Neuron (in vitro differentiated cells): ENCODE measurements at regions not wholly inside any gene's neighbourhood (a gene's known extent, or its start where the extent isn't known, plus 50 kb on each side); places are given as distances from the start of the nearest gene placed in this dataset.

Source experiments
- H2AFZ ChIP-seq: one replicate; pipeline ENCODE4 v1.6.1; 2013; ENCODE audit warnings: low read depth, mild to moderate bottlenecking, inconsistent platforms, low read length, moderate library complexity
- H3K27me3 ChIP-seq: one replicate; pipeline ENCODE4 v1.6.1; 2013; ENCODE audit warnings: low read length; ENCODE audit not compliant: insufficient read depth
- H3K36me3 ChIP-seq: one replicate; pipeline ENCODE4 v1.6.1; 2013; ENCODE audit warnings: low read length; ENCODE audit not compliant: insufficient read depth
- H3K4me1 ChIP-seq: one replicate; pipeline ENCODE4 v1.6.1; 2013; ENCODE audit warnings: low read length; ENCODE audit not compliant: insufficient read depth
- H3K4me3 ChIP-seq: 2 replicates; pipeline ENCODE4 v1.5.1; 2013; ENCODE audit warnings: mild to moderate bottlenecking, low read length, moderate library complexity
- H3K9me3 ChIP-seq: one replicate; pipeline ENCODE4 v1.6.1; 2013; ENCODE audit warnings: low read length

- H2AFZ ChIP-seq: no peak overlapping the region
- no peak overlapping the region for H3K4me3 ChIP-seq
- no peaks in the 10 kb centered on the region for H3K9me3 ChIP-seq
- no peaks in the 10 kb centered on the region for H3K36me3 ChIP-seq
- H3K4me1 ChIP-seq: no peaks in the 10 kb centered on the region
- H3K27me3 ChIP-seq: no peaks in the 10 kb centered on the region
Measured at GRCh38 chr17:33811984-33812577, 443.0 kb upstream of the CCL2 start.

- no peaks in the 10 kb centered on the region for H3K9me3 ChIP-seq
- no peaks in the 10 kb centered on the region for H3K27me3 ChIP-seq
- no peaks in the 10 kb centered on the region for H3K4me1 ChIP-seq
- H3K4me3 ChIP-seq: no peak overlapping the region
- no peak overlapping the region for H2AFZ ChIP-seq
- H3K36me3 ChIP-seq: no peaks in the 10 kb centered on the region
Measured at GRCh38 chr17:33814852-33815251, 440.2 kb upstream of the CCL2 start.

- H3K27me3 ChIP-seq: no peaks in the 10 kb centered on the region
- H3K4me1 ChIP-seq: no peaks in the 10 kb centered on the region
- no peak overlapping the region for H3K4me3 ChIP-seq
- H2AFZ ChIP-seq: no peak overlapping the region
- no peaks in the 10 kb centered on the region for H3K9me3 ChIP-seq
- H3K36me3 ChIP-seq: no peaks in the 10 kb centered on the region
Measured at GRCh38 chr17:33816036-33816435, 439.0 kb upstream of the CCL2 start.

GRCh38 chr17:33816842-33817617 lies 438.1 kb upstream of the CCL2 start:
- no peak overlapping the region for H2AFZ ChIP-seq

GRCh38 chr17:33819539-33819938 lies 435.5 kb upstream of the CCL2 start:
- no peaks in the 10 kb centered on the region for H3K36me3 ChIP-seq
- H3K4me1 ChIP-seq: no peaks in the 10 kb centered on the region
- no peaks in the 10 kb centered on the region for H3K27me3 ChIP-seq
- no peaks in the 10 kb centered on the region for H3K9me3 ChIP-seq
- no peak overlapping the region for H3K4me3 ChIP-seq
- no peak overlapping the region for H2AFZ ChIP-seq

More at GRCh38 chr17:33816842-33817617, 438.1 kb upstream of the CCL2 start:
- H3K4me3 ChIP-seq: no peak overlapping the region
- no peaks in the 10 kb centered on the region for H3K27me3 ChIP-seq
- no peaks in the 10 kb centered on the region for H3K36me3 ChIP-seq
- no peaks in the 10 kb centered on the region for H3K4me1 ChIP-seq
- no peaks in the 10 kb centered on the region for H3K9me3 ChIP-seq

- H3K27me3 ChIP-seq: no peaks in the 10 kb centered on the region
- no peaks in the 10 kb centered on the region for H3K4me1 ChIP-seq
- H2AFZ ChIP-seq: no peak overlapping the region
- H3K4me3 ChIP-seq: no peak overlapping the region
- H3K9me3 ChIP-seq: no peaks in the 10 kb centered on the region
- H3K36me3 ChIP-seq: no peaks in the 10 kb centered on the region
Measured at GRCh38 chr17:33832262-33832661, 422.8 kb upstream of the CCL2 start.

GRCh38 chr17:33837281-33837680 lies 417.8 kb upstream of the CCL2 start:
- no peaks in the 10 kb centered on the region for H3K27me3 ChIP-seq
- H3K4me1 ChIP-seq: no peaks in the 10 kb centered on the region
- H3K9me3 ChIP-seq: no peaks in the 10 kb centered on the region
- H3K36me3 ChIP-seq: no peaks in the 10 kb centered on the region
- H2AFZ ChIP-seq: no peak overlapping the region
- no peak overlapping the region for H3K4me3 ChIP-seq

- Histone ChIP-seq H3K9me3 (no peaks in the 10 kb centered on the region), H3K36me3 (no peaks in the 10 kb centered on the region), H2AFZ (no peak overlapping the region), H3K4me1 (no peaks in the 10 kb centered on the region), H3K27me3 (no peaks in the 10 kb centered on the region), H3K4me3 (no peak overlapping the region)
Measured at GRCh38 chr17:33838281-33838680, 416.8 kb upstream of the CCL2 start.

GRCh38 chr17:33847900-33848299 lies 407.2 kb upstream of the CCL2 start:
- H3K9me3 ChIP-seq: no peaks in the 10 kb centered on the region
- H3K4me1 ChIP-seq: no peaks in the 10 kb centered on the region
- no peaks in the 10 kb centered on the region for H3K27me3 ChIP-seq
- no peaks in the 10 kb centered on the region for H3K36me3 ChIP-seq
- no peak overlapping the region for H2AFZ ChIP-seq
- no peak overlapping the region for H3K4me3 ChIP-seq

GRCh38 chr17:33848433-33848832 lies 406.7 kb upstream of the CCL2 start:
- H2AFZ ChIP-seq: no peak overlapping the region
- no peaks in the 10 kb centered on the region for H3K4me1 ChIP-seq
- no peak overlapping the region for H3K4me3 ChIP-seq
- no peaks in the 10 kb centered on the region for H3K27me3 ChIP-seq
- no peaks in the 10 kb centered on the region for H3K9me3 ChIP-seq
- H3K36me3 ChIP-seq: no peaks in the 10 kb centered on the region

GRCh38 chr17:33854596-33854995 lies 400.5 kb upstream of the CCL2 start:
- Histone ChIP-seq H3K4me1 (no peaks in the 10 kb centered on the region), H3K9me3 (no peaks in the 10 kb centered on the region), H3K27me3 (no peaks in the 10 kb centered on the region), H3K4me3 (no peak overlapping the region), H3K36me3 (no peaks in the 10 kb centered on the region), H2AFZ (no peak overlapping the region)

- no peaks in the 10 kb centered on the region for H3K27me3 ChIP-seq
- H3K9me3 ChIP-seq: no peaks in the 10 kb centered on the region
- no peak overlapping the region for H2AFZ ChIP-seq
- no peaks in the 10 kb centered on the region for H3K4me1 ChIP-seq
- no peaks in the 10 kb centered on the region for H3K36me3 ChIP-seq
- no peak overlapping the region for H3K4me3 ChIP-seq
Measured at GRCh38 chr17:33858121-33858520, 397.0 kb upstream of the CCL2 start.

- H3K27me3 ChIP-seq: no peaks in the 10 kb centered on the region
- no peaks in the 10 kb centered on the region for H3K9me3 ChIP-seq
- no peak overlapping the region for H3K4me3 ChIP-seq
- no peaks in the 10 kb centered on the region for H3K36me3 ChIP-seq
- H2AFZ ChIP-seq: no peak overlapping the region
- no peaks in the 10 kb centered on the region for H3K4me1 ChIP-seq
Measured at GRCh38 chr17:33858682-33859081, 396.4 kb upstream of the CCL2 start.
